NCI-H524 treated with DMSO at 0.1 percent for 48 hours (cell line): ENCODE measurements at regions not wholly inside any gene's neighbourhood (a gene's known extent, or its start where the extent isn't known, plus 50 kb on each side); places are given as distances from the start of the nearest gene placed in this dataset.
"Not testable (repeated sequence)": the region's sequence is repeated elsewhere in the genome, so short reads cannot be mapped to it uniquely, and the experiment has no call there.

Experiments used
- DNase-seq: peaks from one replicate; lab custom pipeline; 2025; lab: John Stamatoyannopoulos, UW

DNA sequence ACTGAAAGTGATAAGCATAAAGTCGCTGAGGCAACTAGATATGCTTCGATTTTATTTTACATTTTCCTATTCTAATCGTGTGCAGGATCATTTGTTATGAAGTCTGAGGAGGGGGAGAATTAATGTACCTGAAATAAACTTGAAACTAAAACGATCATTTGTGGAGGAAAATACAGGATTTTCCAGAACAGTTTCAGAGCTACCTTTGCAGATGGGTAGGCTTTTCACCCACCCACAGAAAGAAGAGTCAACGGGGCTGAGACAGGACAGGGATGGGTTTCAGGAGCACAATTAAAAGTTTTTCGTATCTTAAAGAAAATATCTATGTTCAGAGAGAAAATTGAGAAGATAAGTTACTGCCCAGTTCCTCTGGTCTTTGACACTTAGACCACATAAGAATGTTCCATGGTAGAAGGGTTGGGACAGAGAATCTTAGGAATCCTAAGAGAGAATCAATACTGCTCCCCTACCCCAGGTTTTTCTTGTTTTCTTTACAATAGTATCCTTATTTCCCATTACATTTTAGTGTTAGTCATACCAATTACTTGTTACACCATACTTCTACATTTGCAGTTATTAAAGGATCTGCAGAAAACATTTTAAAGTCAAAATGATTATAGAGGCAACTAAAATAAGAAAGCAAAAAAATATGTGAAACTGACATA, 211.4 kb downstream of the DEPDC1B start:
- DNase-seq: no peak

DNA sequence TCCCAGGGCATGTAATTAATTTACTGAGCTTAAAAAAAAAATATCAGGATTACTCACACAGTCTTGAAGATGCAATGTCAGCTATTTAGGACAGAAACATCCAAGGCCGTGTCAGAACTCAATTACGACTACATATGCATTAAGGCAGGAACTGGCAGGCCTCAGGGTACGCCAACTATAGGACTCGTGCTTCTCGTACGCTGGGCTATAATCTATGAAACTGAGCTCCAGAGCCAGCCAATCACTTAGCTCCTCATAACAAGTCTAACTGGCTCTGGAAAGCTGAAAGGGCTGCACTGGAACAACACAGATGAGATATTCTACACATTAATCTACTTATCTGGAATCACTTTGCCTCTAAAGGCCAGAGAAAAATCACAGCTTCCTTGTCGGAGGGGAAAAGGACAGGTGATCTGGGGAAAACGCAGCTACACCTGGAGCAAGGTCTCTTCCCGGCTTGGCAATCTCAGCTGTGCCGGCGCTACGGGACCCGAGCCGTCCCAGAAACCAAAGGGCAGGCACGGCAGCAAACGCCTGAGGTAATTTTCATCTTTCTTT, 212.0 kb downstream of the DEPDC1B start:
- no peak for DNase-seq

GRCh38 chr5:60487476-60487875, 212.5 kb downstream of the DEPDC1B start:
- DNase-seq: no peak

DNA sequence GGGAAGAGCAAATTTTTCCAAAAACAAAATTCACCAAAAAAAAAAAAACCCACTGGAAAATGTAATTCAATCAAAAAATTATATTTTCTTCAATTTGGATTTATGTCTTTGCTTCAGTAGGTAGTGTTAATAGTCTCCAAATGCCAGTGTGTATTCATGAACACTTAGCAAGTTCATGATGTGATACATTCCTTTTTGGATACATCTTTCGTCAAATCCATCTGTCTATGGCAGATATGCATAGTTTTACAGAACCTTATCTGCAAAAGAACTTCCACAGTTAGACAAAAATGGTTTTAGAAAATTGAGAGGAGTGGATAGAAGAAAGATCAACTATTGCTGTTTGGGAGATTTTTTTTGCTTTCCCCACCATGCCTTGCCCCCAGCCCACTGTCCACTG, 214.6 kb downstream of the DEPDC1B start:
- no peak for DNase-seq

GRCh38 chr5:60483050-60483449, 216.9 kb downstream of the DEPDC1B start:
- DNase-seq: no peak

GRCh38 chr5:60482301-60482700, 217.7 kb downstream of the DEPDC1B start:
- no peak for DNase-seq

GRCh38 chr5:60479542-60479941, 220.4 kb downstream of the DEPDC1B start:
- DNase-seq: no peak

- no peak for DNase-seq
Observed at GRCh38 chr5:60477849-60478248, 222.1 kb downstream of the DEPDC1B start.

DNA sequence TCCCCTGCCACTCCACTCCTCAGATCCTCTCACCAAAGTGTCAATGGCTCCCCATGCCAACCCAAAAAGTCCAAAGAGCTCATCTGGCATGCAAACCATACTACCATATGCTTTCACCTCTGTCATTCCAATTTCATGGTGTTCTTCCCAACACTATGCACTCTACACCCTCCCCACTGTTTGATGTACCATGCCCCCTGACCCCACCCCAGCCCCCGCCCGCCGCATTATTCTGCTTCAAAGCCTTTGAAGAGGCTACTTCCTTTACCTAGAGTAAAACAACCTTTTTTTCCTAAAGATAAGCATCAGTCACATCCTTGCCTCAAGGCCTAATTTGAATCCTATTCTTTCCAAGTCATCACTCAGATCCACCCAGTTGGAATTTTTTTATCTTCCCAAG, 226.3 kb downstream of the DEPDC1B start:
- no peak for DNase-seq

DNA sequence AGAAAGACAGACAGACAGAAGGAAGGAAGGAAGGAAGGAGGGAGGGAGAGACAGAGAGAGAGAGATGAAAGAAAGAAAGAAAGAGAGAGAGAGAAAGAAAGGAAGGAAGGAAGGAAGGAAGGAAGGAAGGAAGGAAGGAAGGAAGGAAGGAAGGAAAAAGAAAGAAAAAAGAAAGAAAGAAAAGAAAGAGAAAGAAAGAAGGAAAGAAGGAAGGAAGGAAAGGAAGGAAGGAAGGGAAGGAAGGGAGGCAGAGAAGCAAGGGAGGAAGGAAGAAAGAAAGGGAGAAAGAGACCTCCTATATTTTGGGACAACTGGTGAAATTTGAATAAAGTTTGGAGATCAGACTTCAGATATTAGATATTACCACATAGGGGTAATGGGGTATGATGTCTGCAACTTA, 226.9 kb downstream of the DEPDC1B start:
- DNase-seq: not testable (repeated sequence)

DNA sequence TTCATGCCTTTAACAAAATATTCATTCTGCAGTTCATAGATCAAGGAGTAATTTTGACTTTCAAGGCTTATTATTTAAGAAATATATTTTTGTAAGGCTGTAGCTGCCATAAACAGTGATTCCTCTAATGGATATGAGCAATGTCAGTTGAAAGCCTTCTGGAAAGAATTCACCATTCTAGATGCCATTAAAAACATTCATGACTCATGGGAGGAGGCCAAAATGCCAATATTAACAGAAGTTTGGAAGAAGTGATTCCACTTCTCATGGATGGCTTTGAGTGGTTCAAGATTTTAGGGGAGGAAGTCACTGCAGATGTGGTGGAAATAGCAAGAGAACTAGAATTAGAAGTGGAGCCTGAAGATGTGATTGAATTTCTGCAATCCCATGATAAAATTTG, 229.1 kb downstream of the DEPDC1B start:
- no peak for DNase-seq

DNA sequence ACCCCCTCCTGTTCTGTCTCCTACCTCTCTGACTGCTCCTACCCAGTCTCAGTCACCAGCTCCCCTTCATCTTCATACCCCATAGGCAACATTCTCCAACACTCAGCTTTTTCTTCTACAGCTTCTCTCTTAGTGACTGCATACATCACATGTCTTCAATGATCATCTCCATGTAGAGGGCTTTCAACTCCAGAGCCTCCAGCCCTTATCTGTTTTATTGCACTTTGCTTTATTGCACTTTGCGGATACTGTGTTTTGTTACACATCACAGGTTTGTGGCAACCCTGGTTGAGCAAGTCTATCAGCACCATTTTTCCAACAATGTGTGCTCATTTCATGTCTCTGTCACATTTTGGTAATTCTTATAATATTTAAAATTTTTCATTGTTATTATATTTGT, 230.7 kb downstream of the DEPDC1B start:
- no peak for DNase-seq

DNA sequence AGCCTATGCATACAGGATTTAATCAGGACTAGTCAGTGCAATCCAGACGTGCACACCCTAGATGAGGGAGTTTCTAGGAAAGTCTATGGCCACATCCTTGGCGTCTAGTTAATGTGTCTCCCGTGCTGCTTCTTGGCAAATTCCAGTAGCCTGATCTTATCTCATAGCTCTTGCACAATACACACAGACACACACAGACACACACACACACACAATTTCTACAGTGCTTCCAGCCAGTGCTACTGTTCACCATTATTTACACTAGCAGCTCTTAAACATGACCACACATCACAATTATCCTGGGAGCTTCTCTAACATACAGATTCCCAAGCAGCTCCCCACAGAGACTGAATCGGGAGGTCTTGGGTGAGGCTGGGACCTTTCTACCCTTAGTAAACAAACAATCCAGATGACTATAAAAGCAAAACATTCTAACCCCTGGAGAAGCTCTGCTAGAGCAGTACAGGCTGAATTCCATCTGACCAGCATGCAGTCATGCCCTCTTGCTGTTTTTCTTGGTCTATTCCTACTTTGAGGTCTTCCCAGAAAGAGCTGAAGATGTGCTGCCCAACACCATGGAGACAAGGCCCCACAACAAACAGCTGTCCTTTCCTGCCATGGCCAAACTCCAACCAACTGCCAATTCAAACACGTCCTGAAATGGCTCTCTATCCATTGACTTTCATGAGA, 236.6 kb downstream of the DEPDC1B start:
- DNase-seq: no peak

GRCh38 chr5:60458666-60459065, 241.3 kb downstream of the DEPDC1B start:
- no peak for DNase-seq

DNA sequence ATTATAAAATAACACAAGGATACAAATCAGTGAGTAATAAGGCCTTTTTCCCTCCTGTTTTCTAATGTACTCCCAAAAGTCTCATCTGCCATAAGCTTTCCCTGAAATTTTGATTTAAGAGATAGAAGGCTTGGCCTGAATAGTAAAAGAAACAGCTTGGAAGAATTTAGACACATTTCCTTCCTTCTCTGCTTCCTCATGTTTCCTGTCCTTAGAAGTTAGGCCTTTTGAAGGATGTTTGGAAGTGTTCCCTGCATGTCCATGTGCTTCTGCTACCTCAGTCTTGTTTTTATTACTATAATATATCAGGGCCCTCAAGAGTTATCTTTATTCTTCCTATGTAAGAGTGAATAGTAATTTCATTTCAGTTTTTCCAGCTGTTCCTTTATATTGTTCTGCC, 242.7 kb downstream of the DEPDC1B start:
- DNase-seq: no peak

DNA sequence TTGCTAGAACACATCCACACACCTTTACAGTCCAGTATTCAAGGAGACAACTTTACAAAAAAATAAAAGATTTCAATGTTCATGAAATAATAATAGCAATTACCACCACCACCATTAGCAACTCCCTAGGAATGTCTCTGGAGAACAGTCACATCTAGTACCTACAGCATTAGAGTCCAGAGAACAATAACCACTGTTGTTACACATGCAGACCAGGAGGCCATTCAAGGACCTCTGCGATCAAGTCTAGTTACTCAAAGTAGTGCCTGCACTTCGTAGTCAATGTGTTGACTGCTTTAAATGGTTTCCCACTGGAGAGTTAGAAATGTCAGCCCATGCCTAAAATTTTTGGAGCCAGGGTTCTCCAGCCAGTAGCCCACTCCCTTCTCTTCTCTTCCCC, 244.4 kb downstream of the DEPDC1B start:
- no peak for DNase-seq

GRCh38 chr5:60454277-60454676, 245.7 kb downstream of the DEPDC1B start:
- DNase-seq: not testable (repeated sequence)

DNA sequence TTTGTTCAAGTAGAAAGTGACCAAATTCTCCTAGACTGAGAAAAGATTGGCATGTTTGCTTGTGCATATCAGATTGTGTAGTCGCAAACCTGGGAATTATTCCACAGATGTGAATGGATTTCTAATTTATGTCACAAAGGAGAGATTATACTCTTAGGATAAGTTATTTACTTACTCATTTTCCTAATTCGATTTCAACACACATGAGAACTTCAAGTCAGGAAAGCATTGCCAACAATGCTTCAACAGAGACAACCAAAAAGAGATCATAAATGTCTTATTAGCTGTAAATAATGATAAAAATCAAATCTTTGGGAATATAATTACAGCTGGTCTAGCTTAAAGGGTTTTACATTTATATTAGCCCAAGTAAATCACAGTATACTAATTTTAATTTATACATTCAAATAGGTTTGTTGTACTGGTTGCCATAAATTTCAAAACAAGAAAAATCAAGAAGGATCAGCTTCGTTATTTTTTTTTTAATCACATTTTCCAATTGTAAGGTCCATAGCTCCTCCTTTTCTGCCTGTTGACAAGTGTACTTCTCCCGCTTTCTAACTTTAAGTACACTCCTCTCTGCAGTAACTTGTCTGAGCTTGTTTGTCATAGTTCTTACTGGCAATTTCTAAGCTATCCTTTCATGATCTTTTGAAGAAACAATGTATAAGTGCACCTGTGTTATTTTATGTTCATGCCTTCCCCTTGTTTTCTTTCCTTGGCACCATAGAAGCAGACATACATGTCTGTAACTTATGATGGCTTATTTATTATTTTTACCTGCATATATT, 246.6 kb downstream of the DEPDC1B start:
- no peak for DNase-seq

DNA sequence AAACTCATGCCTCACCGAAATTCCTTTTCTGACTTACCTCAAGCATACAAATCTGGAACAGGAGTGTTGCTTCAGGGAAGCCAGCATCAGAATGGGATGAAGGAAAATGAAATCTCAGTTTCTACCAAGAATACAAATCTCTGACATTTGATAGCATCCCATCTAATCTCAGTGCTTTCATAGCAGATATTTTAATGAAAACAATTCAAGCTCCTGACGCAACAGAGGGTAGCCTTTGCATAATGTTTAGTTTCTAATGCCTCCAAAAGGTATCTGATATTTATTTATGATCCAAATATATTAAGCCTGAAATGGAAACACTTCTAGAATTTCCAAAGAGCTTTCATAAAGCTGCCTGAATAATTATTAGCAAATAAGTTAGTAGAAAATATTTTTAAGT, 251.4 kb downstream of the DEPDC1B start:
- no peak for DNase-seq

- no peak for DNase-seq
Observed at GRCh38 chr5:60447488-60447920, 252.5 kb downstream of the DEPDC1B start.

GRCh38 chr5:60446917-60447316, 253.0 kb downstream of the DEPDC1B start:
- no peak for DNase-seq

- DNase-seq: no peak
Observed at GRCh38 chr5:60445921-60446320, 254.0 kb downstream of the DEPDC1B start.

- DNase-seq: no peak
Observed at GRCh38 chr5:60445427-60445826, 254.5 kb downstream of the DEPDC1B start.
